Upper lobe of left lung (tissue), 4 donors: ENCODE measurements at regions not wholly inside any gene's neighbourhood (a gene's known extent, or its start where the extent isn't known, plus 50 kb on each side); places are given as distances from the start of the nearest gene placed in this dataset.

Source experiments
- CTCF ChIP-seq, 6 experiments: fragments of 450-650 bp in 4 of 6; fragments of 200-600 bp in 2 of 6; sonication (generic) in 2 of 6; IDR thresholded peaks; one replicate each; pipeline ENCODE4 v1.5.1; 2016 to 2019; ENCODE audit warnings: antibody characterized with exemption in 6 of 6
- EP300 ChIP-seq, 4 donors: sonication (generic); formaldehyde crosslinking; IDR thresholded peaks; one replicate each; pipeline ENCODE4 v1.5.1; 2017; ENCODE audit warnings: antibody characterized with exemption in 4 of 4, control low read depth in 2 of 4
- POLR2A ChIP-seq, 4 donors: fragments of 450-650 bp; IDR thresholded peaks; one replicate each; pipeline ENCODE4 v1.5.1; 2016 to 2017; ENCODE audit warnings: antibody characterized with exemption in 4 of 4, mild to moderate bottlenecking in 2 of 4
- POLR2AphosphoS5 ChIP-seq, 2 donors: sonication (generic); formaldehyde crosslinking; IDR thresholded peaks; one replicate each; pipeline ENCODE4 v1.5.1; 2017; ENCODE audit warnings: antibody characterized with exemption in 2 of 2

GRCh38 chr14:29278301-29279263 is 512.0 kb downstream of the FOXG1 start:
- TF ChIP-seq CTCF (IDR thresholded peaks at IDR 0.05) (no peak), EP300 (IDR thresholded peaks at IDR 0.05) (no peak), POLR2A (IDR thresholded peaks at IDR 0.05) (no peak), POLR2AphosphoS5 (IDR thresholded peaks at IDR 0.05) (no peak)
